GM12878 (cell line): ENCODE measurements at regions not wholly inside any gene's neighbourhood (a gene's known extent, or its start where the extent isn't known, plus 50 kb on each side); places are given as distances from the start of the nearest gene placed in this dataset.

Experiments used
- ATAC-seq: fragments of 200-7000 bp; cut with Tn5 transposase; 3 replicates; pipeline ENCODE4 v1.9.1; 2020; ENCODE audit warnings: mild to moderate bottlenecking, moderate library complexity
- BruUV-seq: library from RNA; stranded (reverse); fragments of 400-500 nt; replicated peaks from 2 replicates; lab custom pipeline; 2021; lab: Mats Ljungman, UMichigan
- CTCF ChIA-PET: fragments of 300-600 bp; sonication (Branson Sonifier 250); formaldehyde crosslinking; extraction: SDS; loops from one replicate; lab custom pipeline; 2021; ENCODE audit warnings: inconsistent platforms; lab: Yijun Ruan, JAX
- POLR2A ChIA-PET: fragments of 350-600 bp; formaldehyde crosslinking; extraction: SDS; loops from one replicate; lab custom pipeline; 2021; ENCODE audit warnings: inconsistent platforms; lab: Charles Lee
- RAD21 ChIA-PET: fragments of 300-600 bp; sonication (Branson Sonifier 250); formaldehyde crosslinking; loops from one replicate; lab custom pipeline; 2023; ENCODE audit warnings: antibody characterized with exemption; ENCODE audit not compliant: unreplicated experiment; lab: Charles Lee
- SMC1A ChIA-PET: fragments of 300-600 bp; sonication (Branson Sonifier 250); formaldehyde crosslinking; loops from one replicate; lab custom pipeline; 2023; ENCODE audit not compliant: unreplicated experiment, uncharacterized antibody; lab: Charles Lee
- DNase-seq: peaks from one replicate; pipeline ENCODE4 v3.0.0-alpha.2; 2011; ENCODE audit warnings: low read depth, low spot score
- FAIRE-seq: peaks from 3 replicates; lab custom pipeline; 2011; peaks lifted over from hg19 to GRCh38; lab: Jason Lieb, UNC
- H2AFZ ChIP-seq: 2 replicates; pipeline ENCODE4 v1.6.0; 2011; ENCODE audit warnings: low read depth, low read length, control low read depth; ENCODE audit not compliant: control insufficient read depth
- H3K27ac ChIP-seq: 2 replicates; pipeline ENCODE4 v1.5.1; 2011; ENCODE audit warnings: control low read depth; ENCODE audit not compliant: control insufficient read depth, insufficient read depth
- H3K27me3 ChIP-seq, 2 experiments: replicated peaks in 1 of 2; 2 replicates each; pipeline versions ENCODE4 v1.6.0 to v1.6.1; 2011; ENCODE audit warnings: low read length in 1 of 2; ENCODE audit not compliant: control insufficient read depth in 2 of 2, insufficient read depth in 2 of 2
- H3K36me3 ChIP-seq, 2 experiments: 2 replicates each; pipeline ENCODE4 v1.5.1; 2011; ENCODE audit warnings: low read length in 1 of 2; ENCODE audit not compliant: control insufficient read depth in 2 of 2, insufficient read depth in 2 of 2
- H3K4me1 ChIP-seq: 2 replicates; pipeline ENCODE4 v1.6.1; 2011; ENCODE audit warnings: mild to moderate bottlenecking, low read length, moderate library complexity, mixed read lengths; ENCODE audit not compliant: control insufficient read depth, insufficient read depth
- H3K4me2 ChIP-seq: 2 replicates; pipeline ENCODE4 v1.6.0; 2011; ENCODE audit warnings: control low read depth; ENCODE audit not compliant: control insufficient read depth, insufficient read depth
- H3K4me3 ChIP-seq: fragments of 200-600 bp; sonication (generic); 2 replicates; pipeline ENCODE4 v1.5.1; 2016
- H3K79me2 ChIP-seq: 2 replicates; pipeline ENCODE4 v1.6.0; 2011; ENCODE audit warnings: low read length; ENCODE audit not compliant: control insufficient read depth, insufficient read depth
- H3K9ac ChIP-seq: 2 replicates; pipeline ENCODE4 v1.8.0; 2011; ENCODE audit warnings: low read length, control low read depth, mixed read lengths; ENCODE audit not compliant: control insufficient read depth, insufficient read depth
- H3K9me3 ChIP-seq: replicated peaks from 3 replicates; pipeline ENCODE4 v1.5.1; 2011; ENCODE audit warnings: mild to moderate bottlenecking, low read length; ENCODE audit not compliant: control insufficient read depth, insufficient read depth
- H4K20me1 ChIP-seq: 2 replicates; pipeline ENCODE4 v1.6.0; 2011; ENCODE audit not compliant: control insufficient read depth, insufficient read depth
- BCL3 ChIP-seq: IDR thresholded peaks from 2 replicates; pipeline ENCODE4 v1.6.1; 2011; ENCODE audit warnings: borderline replicate concordance, low read depth, mild to moderate bottlenecking, moderate library complexity, low read length; ENCODE audit not compliant: insufficient read depth, poor library complexity, severe bottlenecking
- BCLAF1 ChIP-seq: fragments of 450-650 bp; IDR thresholded peaks from 2 replicates; pipeline ENCODE4 v1.6.1; 2017; ENCODE audit warnings: antibody characterized with exemption, mild to moderate bottlenecking, moderate library complexity
- BMI1 ChIP-seq: fragments of 450-650 bp; IDR thresholded peaks from 2 replicates; pipeline ENCODE4 v1.6.1; 2016; ENCODE audit warnings: mild to moderate bottlenecking, moderate library complexity, borderline replicate concordance
- CEBPB ChIP-seq, 2 experiments: fragments of 150-350 bp in 1 of 2; IDR thresholded peaks; 2 replicates each; pipeline ENCODE4 v1.6.1; 2012 to 2014; ENCODE audit warnings: low read depth in 2 of 2, low read length in 2 of 2, borderline replicate concordance in 1 of 2, inconsistent platforms in 1 of 2
- IKZF2 ChIP-seq, 2 experiments: fragments of 450-650 bp; IDR thresholded peaks; 2 replicates each; pipeline ENCODE4 v1.6.1; 2017; ENCODE audit warnings: mild to moderate bottlenecking in 2 of 2, moderate library complexity in 2 of 2
- MLLT1 ChIP-seq: fragments of 450-650 bp; IDR thresholded peaks from 2 replicates; pipeline ENCODE4 v1.6.1; 2016; ENCODE audit warnings: mild to moderate bottlenecking
- MTA2 ChIP-seq: fragments of 450-650 bp; IDR thresholded peaks from 2 replicates; pipeline ENCODE4 v1.6.1; 2016; ENCODE audit warnings: low read depth, mild to moderate bottlenecking, moderate library complexity
- NR2F1 ChIP-seq: fragments of 450-650 bp; conservative IDR thresholded peaks from 2 replicates; pipeline ENCODE4 v1.6.1; 2017; ENCODE audit warnings: mild to moderate bottlenecking
- RUNX3 ChIP-seq: IDR thresholded peaks from 2 replicates; pipeline ENCODE4 v1.6.1; 2012; ENCODE audit warnings: low read length, inconsistent platforms
- SIN3A ChIP-seq: IDR thresholded peaks from 2 replicates; pipeline ENCODE4 v1.6.1; 2012; ENCODE audit warnings: low read depth, low read length, improper control_type of control experiment
- SMC3 ChIP-seq: IDR thresholded peaks from 2 replicates; pipeline ENCODE4 v1.6.1; 2011; ENCODE audit warnings: low read length, improper control_type of control experiment, borderline replicate concordance
- YBX1 ChIP-seq: fragments of 450-650 bp; IDR thresholded peaks from 2 replicates; pipeline ENCODE4 v1.6.1; 2016; ENCODE audit warnings: antibody characterized with exemption
- WGBS: methylation state at CpG from one replicate; pipeline ENCODE4 v1.1.6; 2016; ENCODE audit warnings: low lambda C conversion rate; ENCODE audit not compliant: insufficient replicate concordance, insufficient coverage; ENCODE audit errors: missing lambda C conversion rate; 5-methylcytosine and 5-hydroxymethylcytosine counted together
- in situ Hi-C: fragments of 300-500 bp; cut with MboI; formaldehyde crosslinking; loops from 9 replicates; pipeline ENCODE4 v1.14.3; 2018; ENCODE audit warnings: mixed read lengths
- intact Hi-C: fragments of 100-400 bp; cut with micrococcal nuclease; formaldehyde crosslinking; loops from one replicate; pipeline ENCODE4 v1.14.2; 2022; ENCODE audit not compliant: unreplicated experiment

- Histone ChIP-seq H4K20me1 (no peaks in the 10 kb centered on the region), H3K9ac (no peak overlapping the region), H3K4me3 (no peak overlapping the region), H3K4me1 (no peaks in the 10 kb centered on the region), H3K9me3 (no peaks in the 10 kb centered on the region), H3K27me3 (no peaks in the 10 kb centered on the region), H3K27ac (no peak overlapping the region), H3K4me2 (no peak overlapping the region), H2AFZ (no peak overlapping the region), H3K79me2 (no peaks in the 10 kb centered on the region), H3K36me3 (no peaks in the 10 kb centered on the region)
- ChIA-PET RAD21 (no interaction called here), POLR2A (no interaction called here), SMC1A (no interaction called here), CTCF (no interaction called here)
- 19% methylated on average over 4 of the region's 4 CpGs for WGBS
- FAIRE-seq (no peak), ATAC-seq (no peak), DNase-seq (no peak)
- no peak for TF ChIP-seq MTA2
- TF ChIP-seq MLLT1: no peak
- TF ChIP-seq YBX1: no peak
- no peak for TF ChIP-seq BMI1
- no peak for TF ChIP-seq RUNX3
- no peak for TF ChIP-seq BCLAF1
- TF ChIP-seq IKZF2 (IDR thresholded peaks at IDR 0.05): no peak
- TF ChIP-seq SIN3A: no peak
- TF ChIP-seq NR2F1: no peak
- TF ChIP-seq BCL3: no peak
- TF ChIP-seq SMC3: no peak
- no peak for TF ChIP-seq CEBPB (IDR thresholded peaks at IDR 0.05; ENCODE audit: borderline replicate concordance in 1 of 2, low read depth in 2 of 2, low read length in 2 of 2)
- in situ Hi-C loops (no loop called here), intact Hi-C loops (no loop called here)
- no TSS peak for BruUV-seq
These were observed 119.9 kb upstream of the PRR16 start for GRCh38 chr5:120344181-120344580.
